Neural progenitor cell (in vitro differentiated cells): ENCODE measurements at regions not wholly inside any gene's neighbourhood (a gene's known extent, or its start where the extent isn't known, plus 50 kb on each side); places are given as distances from the start of the nearest gene placed in this dataset.

Source experiments
- DNase-seq: peaks from one replicate; pipeline ENCODE4 v3.0.0-alpha.2; 2016; ENCODE audit warnings: low spot score
- H2AFZ ChIP-seq: fragments of 200-600 bp; sonication (generic); replicated peaks from 2 replicates; pipeline ENCODE4 v1.6.1; 2016; ENCODE audit warnings: antibody characterized with exemption
- H3F3A ChIP-seq: fragments of 200-600 bp; sonication (generic); 2 replicates; pipeline ENCODE4 v1.6.1; 2016; ENCODE audit warnings: antibody characterized with exemption, low read depth
- H3K27ac ChIP-seq: fragments of 200-600 bp; sonication (generic); 2 replicates; pipeline ENCODE4 v1.5.1; 2016; ENCODE audit warnings: mild to moderate bottlenecking
- H3K27me3 ChIP-seq: fragments of 200-600 bp; sonication (generic); 2 replicates; pipeline ENCODE4 v1.6.1; 2016; ENCODE audit warnings: mild to moderate bottlenecking, moderate library complexity
- H3K36me3 ChIP-seq: fragments of 200-600 bp; sonication (generic); 2 replicates; pipeline ENCODE4 v1.5.1; 2016
- H3K4me1 ChIP-seq: fragments of 200-600 bp; sonication (generic); 2 replicates; pipeline ENCODE4 v1.6.1; 2016; ENCODE audit warnings: mixed run types
- H3K4me2 ChIP-seq: fragments of 200-600 bp; sonication (generic); 2 replicates; pipeline ENCODE4 v1.6.1; 2016
- H3K4me3 ChIP-seq: fragments of 200-600 bp; sonication (generic); 2 replicates; pipeline ENCODE4 v1.5.1; 2016
- H3K79me2 ChIP-seq: fragments of 200-600 bp; sonication (generic); 2 replicates; pipeline ENCODE4 v1.6.1; 2016; ENCODE audit warnings: low read depth
- H3K9ac ChIP-seq: fragments of 200-600 bp; sonication (generic); 2 replicates; pipeline ENCODE4 v1.6.1; 2016
- H3K9me3 ChIP-seq: fragments of 200-600 bp; sonication (generic); 2 replicates; pipeline ENCODE4 v1.5.1; 2016; ENCODE audit warnings: low read depth
- H4K20me1 ChIP-seq: fragments of 200-600 bp; sonication (generic); 2 replicates; pipeline ENCODE4 v1.6.1; 2016; ENCODE audit warnings: low read depth
- H3K27ac Mint-ChIP-seq: 3 replicates; pipeline ENCODE4 v1.8.0; 2021; ENCODE audit warnings: mixed read lengths
- H3K27me3 Mint-ChIP-seq: 2 replicates; pipeline ENCODE4 v1.8.0; 2022; ENCODE audit warnings: low read depth, mild to moderate bottlenecking, inconsistent platforms, moderate library complexity, mixed read lengths; ENCODE audit not compliant: insufficient read depth
- H3K36me3 Mint-ChIP-seq: 3 replicates; pipeline ENCODE4 v1.8.0; 2021; ENCODE audit warnings: mixed read lengths
- H3K4me1 Mint-ChIP-seq: 3 replicates; pipeline ENCODE4 v1.8.0; 2021; ENCODE audit warnings: mixed read lengths
- H3K4me3 Mint-ChIP-seq: 3 replicates; pipeline ENCODE4 v1.8.0; 2021; ENCODE audit warnings: mild to moderate bottlenecking, moderate library complexity, mixed read lengths
- H3K9me3 Mint-ChIP-seq: 3 replicates; pipeline ENCODE4 v1.8.0; 2020; ENCODE audit warnings: mixed read lengths
- CTCF ChIP-seq: fragments of 200-600 bp; sonication (generic); IDR thresholded peaks from 2 replicates; pipeline ENCODE4 v1.5.1; 2017; ENCODE audit warnings: antibody characterized with exemption, mild to moderate bottlenecking
- EZH2 ChIP-seq: fragments of 200-600 bp; sonication (generic); IDR thresholded peaks from 2 replicates; pipeline ENCODE4 v1.6.1; 2017; ENCODE audit warnings: antibody characterized with exemption, mild to moderate bottlenecking, moderate library complexity
- EZH2phosphoT487 ChIP-seq: fragments of 200-600 bp; sonication (generic); IDR thresholded peaks from 2 replicates; pipeline ENCODE4 v1.6.1; 2017; ENCODE audit warnings: antibody characterized with exemption

GRCh38 chr4:71923070-71923469, 108.7 kb upstream of the NPFFR2 start:
- Histone ChIP-seq H3F3A (no peaks in the 10 kb centered on the region), H3K27me3 (no peaks in the 10 kb centered on the region), H3K27ac (no peak overlapping the region), H3K4me3 (no peak overlapping the region), H3K9me3 (no peaks in the 10 kb centered on the region), H3K36me3 (no peaks in the 10 kb centered on the region), H2AFZ (no peak overlapping the region), H3K9ac (no peak overlapping the region), H3K79me2 (no peaks in the 10 kb centered on the region), H3K4me1 (no peaks in the 10 kb centered on the region), H3K4me2 (no peak overlapping the region), H4K20me1 (no peaks in the 10 kb centered on the region)
- H3K27ac Mint-ChIP-seq: no peak overlapping the region
- H3K36me3 Mint-ChIP-seq: no peaks in the 10 kb centered on the region
- DNase-seq: no peak
- no peaks in the 10 kb centered on the region for H3K9me3 Mint-ChIP-seq
- no peak overlapping the region for H3K4me3 Mint-ChIP-seq
- no peaks in the 10 kb centered on the region for H3K4me1 Mint-ChIP-seq
- TF ChIP-seq EZH2: no peak
- TF ChIP-seq EZH2phosphoT487: no peak
- TF ChIP-seq CTCF: no peak
- peaks cover 1% of the 10 kb centered on the region for H3K27me3 Mint-ChIP-seq

GRCh38 chr4:71930459-71930858, 101.3 kb upstream of the NPFFR2 start:
- no peaks in the 10 kb centered on the region for H3K79me2 ChIP-seq
- TF ChIP-seq EZH2phosphoT487: no peak
- H3F3A ChIP-seq: no peaks in the 10 kb centered on the region
- no peaks in the 10 kb centered on the region for H3K36me3 ChIP-seq
- H3K27ac ChIP-seq: no peak overlapping the region
- Mint-ChIP-seq H3K36me3 (no peaks in the 10 kb centered on the region), H3K4me3 (no peak overlapping the region), H3K9me3 (no peaks in the 10 kb centered on the region), H3K27ac (no peak overlapping the region), H3K4me1 (no peaks in the 10 kb centered on the region), H3K27me3 (no peaks in the 10 kb centered on the region)
- no peak overlapping the region for H3K9ac ChIP-seq
- no peak overlapping the region for H3K4me2 ChIP-seq
- no peaks in the 10 kb centered on the region for H3K9me3 ChIP-seq
- H4K20me1 ChIP-seq: no peaks in the 10 kb centered on the region
- DNase-seq: no peak
- no peaks in the 10 kb centered on the region for H3K4me1 ChIP-seq
- no peaks in the 10 kb centered on the region for H3K27me3 ChIP-seq
- no peak overlapping the region for H2AFZ ChIP-seq
- H3K4me3 ChIP-seq: no peak overlapping the region

- no peak overlapping the region for H3K9ac ChIP-seq
- no peaks in the 10 kb centered on the region for H3K4me1 ChIP-seq
- no peaks in the 10 kb centered on the region for H3K36me3 Mint-ChIP-seq
- no peak overlapping the region for H3K4me2 ChIP-seq
- H3K27me3 Mint-ChIP-seq: no peaks in the 10 kb centered on the region
- H3K36me3 ChIP-seq: no peaks in the 10 kb centered on the region
- no peaks in the 10 kb centered on the region for H3K4me1 Mint-ChIP-seq
- no peaks in the 10 kb centered on the region for H3K9me3 Mint-ChIP-seq
- H3K79me2 ChIP-seq: no peaks in the 10 kb centered on the region
- no peak overlapping the region for H3K27ac ChIP-seq
- H3K4me3 Mint-ChIP-seq: no peak overlapping the region
- DNase-seq: no peak
- H2AFZ ChIP-seq: no peak overlapping the region
- H3K27ac Mint-ChIP-seq: no peak overlapping the region
- H3F3A ChIP-seq: no peaks in the 10 kb centered on the region
- TF ChIP-seq CTCF (no peak), EZH2phosphoT487 (no peak), EZH2 (no peak)
- H3K27me3 ChIP-seq: no peaks in the 10 kb centered on the region
- no peak overlapping the region for H3K4me3 ChIP-seq
- H4K20me1 ChIP-seq: no peaks in the 10 kb centered on the region
- no peaks in the 10 kb centered on the region for H3K9me3 ChIP-seq
Measured at GRCh38 chr4:71932941-71933340, 98.9 kb upstream of the NPFFR2 start.

GRCh38 chr4:71938776-71939175, 93.0 kb upstream of the NPFFR2 start:
- Histone ChIP-seq H3K4me1 (no peaks in the 10 kb centered on the region), H3K9ac (no peak overlapping the region), H3K9me3 (no peaks in the 10 kb centered on the region), H3K27ac (no peak overlapping the region), H3K79me2 (no peaks in the 10 kb centered on the region), H4K20me1 (no peaks in the 10 kb centered on the region), H3K4me2 (no peak overlapping the region), H2AFZ (no peak overlapping the region), H3K36me3 (no peaks in the 10 kb centered on the region), H3K27me3 (no peaks in the 10 kb centered on the region), H3K4me3 (no peak overlapping the region), H3F3A (no peaks in the 10 kb centered on the region)
- H3K27me3 Mint-ChIP-seq: no peaks in the 10 kb centered on the region
- no peaks in the 10 kb centered on the region for H3K36me3 Mint-ChIP-seq
- no peak for TF ChIP-seq EZH2phosphoT487
- no peak for TF ChIP-seq CTCF
- TF ChIP-seq EZH2: no peak
- DNase-seq: no peak
- H3K9me3 Mint-ChIP-seq: no peaks in the 10 kb centered on the region
- H3K4me1 Mint-ChIP-seq: no peaks in the 10 kb centered on the region
- H3K4me3 Mint-ChIP-seq: no peak overlapping the region
- H3K27ac Mint-ChIP-seq: no peak overlapping the region
